HG02884 (cell line): ENCODE measurements at regions not wholly inside any gene's neighbourhood (a gene's known extent, or its start where the extent isn't known, plus 50 kb on each side); places are given as distances from the start of the nearest gene placed in this dataset.

Experiments
- ATAC-seq: cut with Tn5 transposase; IDR thresholded peaks from one replicate; pipeline ENCODE4 v1.9.1; 2021; ENCODE audit warnings: mild to moderate bottlenecking, moderate library complexity; ENCODE audit not compliant: unreplicated experiment

DNA sequence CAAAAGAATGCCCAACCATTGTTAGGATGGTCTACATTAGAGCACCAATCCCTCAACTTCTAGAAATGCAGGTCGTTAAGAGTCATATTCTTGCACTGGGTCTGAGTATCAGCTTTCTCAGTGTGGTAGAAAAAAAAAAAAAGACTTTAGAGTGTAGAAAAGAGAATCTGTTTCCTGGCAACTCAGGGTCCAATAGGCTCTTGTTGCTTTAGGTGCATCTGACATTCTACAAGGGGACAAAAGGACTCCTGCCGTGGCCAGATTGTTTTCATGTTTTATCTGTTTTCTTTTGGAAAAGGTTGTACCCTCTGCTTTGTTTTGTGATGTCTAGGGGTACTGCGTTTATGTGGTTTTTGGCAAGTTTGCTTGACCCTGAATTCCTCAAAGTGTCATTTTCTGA lies 105.4 kb upstream of the KCNK2 start:
- no peak for ATAC-seq

DNA sequence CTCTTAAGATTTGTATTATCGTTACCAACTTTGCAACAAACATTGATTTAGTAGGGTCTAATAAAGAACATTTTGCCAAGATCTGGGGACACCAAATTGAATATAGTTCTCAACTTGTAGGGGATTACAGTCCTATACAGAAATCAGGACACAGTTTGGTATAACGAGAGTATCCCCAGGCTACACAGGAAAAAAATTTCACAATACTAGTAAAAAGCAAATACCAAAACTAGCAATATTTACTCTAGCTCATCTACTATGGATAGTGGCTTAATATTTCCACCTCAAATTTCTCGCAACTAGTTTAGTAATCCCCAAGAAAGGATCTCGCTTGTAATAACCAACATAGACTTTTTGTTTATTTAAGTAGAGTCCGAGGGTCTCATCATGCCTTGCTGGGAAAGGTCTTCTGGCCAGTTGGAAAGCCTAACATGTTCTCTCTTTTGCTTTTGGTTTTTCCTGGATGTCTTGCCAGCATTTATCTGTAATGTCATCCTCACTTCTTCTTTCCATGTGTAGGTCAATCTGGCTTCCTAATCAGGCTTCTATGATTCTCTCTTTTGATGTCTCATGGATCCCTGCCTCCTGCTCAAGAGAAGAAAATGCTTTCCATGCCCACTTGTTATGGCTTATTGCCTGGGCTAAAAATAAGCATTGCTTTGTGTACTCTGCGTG lies 104.7 kb upstream of the KCNK2 start:
- no peak for ATAC-seq

DNA sequence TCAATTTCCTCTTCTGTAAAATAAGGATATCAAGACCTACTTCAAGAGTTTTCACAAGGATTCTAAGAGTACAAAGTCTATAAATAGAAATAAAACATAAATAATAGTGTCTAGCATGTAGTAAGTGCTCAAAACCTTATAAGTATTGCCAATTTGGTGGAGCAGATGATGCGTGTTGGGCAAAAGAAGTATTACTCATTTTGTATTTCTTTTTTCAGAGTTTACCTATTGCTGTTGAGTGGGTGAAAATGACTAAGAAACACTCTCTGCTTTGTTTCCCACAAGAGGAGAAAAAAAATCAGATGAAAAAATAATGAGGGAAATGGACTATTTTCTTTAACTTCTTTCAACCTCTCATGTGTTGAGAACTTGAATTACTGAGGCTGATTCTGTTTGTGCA lies 103.3 kb upstream of the KCNK2 start:
- ATAC-seq: no peak

DNA sequence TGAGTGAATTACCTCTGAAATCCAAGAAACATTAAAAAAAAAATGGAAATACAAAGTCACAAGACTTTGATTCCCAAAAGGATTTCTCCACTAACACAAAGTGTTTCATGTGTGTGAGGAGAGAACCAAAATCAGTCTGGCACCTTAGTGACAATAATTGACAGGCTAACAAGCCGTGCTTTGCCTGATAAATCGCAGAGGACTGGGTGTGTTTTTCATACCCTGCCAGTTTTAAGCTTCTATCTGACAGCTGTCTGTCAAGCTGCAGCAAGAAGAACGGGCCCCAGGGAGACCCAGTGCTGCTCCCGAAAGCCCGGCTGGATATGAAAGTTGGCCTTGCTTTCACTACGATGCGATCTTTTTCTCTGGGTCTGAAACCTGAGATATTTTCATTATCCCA lies 101.6 kb upstream of the KCNK2 start:
- ATAC-seq: no peak

DNA sequence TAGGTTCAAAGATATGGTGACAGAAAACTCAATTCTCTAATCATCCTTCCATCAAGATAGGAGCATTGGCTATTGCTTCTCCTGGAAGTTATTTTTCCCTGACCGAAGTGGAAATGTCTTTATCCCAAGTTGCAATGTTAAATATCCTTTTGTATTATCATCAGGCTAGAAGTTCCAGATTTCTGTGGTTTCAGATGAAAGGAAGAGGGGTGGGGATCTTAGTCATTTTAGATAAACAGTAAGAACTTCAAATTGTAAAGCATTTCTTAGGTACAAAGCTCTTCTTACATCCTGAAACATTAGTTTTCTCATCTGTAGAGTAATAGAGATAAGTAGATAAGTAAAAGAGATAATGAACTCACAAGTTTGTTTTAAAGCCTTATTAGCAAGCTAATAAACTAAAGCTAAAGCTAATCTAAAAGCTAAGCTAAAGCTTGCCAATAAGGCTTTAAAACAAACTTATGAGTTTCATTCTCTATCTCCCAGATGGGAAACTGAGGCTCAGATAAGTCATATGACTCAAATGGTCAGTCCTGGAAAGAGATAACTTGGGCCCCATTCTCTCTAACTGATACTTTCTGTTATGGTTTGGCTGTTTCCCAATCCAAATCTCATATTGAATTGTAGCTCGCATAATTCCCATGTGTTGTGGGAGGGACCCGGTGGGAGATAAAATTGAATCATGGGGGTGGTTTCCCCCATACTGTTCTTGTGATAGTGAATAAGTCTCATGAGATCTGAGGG lies 99.2 kb upstream of the KCNK2 start:
- ATAC-seq: no peak

DNA sequence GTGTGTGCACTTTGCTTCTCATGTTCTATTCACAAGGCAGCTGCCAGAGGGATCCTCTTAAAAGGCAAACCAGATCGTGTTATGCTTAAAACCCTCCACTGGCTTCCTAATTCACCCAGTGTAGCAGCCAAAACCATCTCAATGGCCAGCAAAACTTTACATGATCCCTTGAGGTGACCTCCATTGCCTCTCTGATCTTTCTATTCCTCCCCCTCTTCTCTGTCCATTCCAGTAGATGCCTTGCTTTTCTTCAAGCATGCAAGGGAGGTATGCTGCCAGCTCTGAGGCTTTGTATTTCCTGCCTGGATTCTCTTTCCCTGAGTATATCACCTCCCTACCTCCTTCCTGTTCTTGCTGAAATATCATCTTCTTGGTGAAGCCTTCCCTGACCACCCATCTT lies 93.2 kb upstream of the KCNK2 start:
- ATAC-seq: no peak

DNA sequence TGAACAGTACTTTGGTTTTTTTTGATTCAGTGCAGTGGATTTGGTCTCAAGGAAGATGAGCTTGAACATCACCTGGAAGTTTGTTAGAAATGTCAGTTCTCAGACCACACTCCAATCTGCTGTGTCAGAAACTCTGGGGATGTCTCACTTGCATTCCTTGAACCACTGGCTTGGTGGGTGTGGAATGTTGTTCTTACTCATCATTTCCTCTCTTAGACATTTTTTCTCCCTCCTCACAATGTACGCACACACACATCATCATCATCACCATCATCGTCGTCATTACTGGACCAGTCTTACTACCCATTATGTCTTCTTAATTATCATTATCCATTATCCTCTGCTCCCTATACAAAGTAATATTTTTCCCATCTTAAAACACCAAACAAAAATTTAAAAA lies 91.9 kb upstream of the KCNK2 start:
- no peak for ATAC-seq

DNA sequence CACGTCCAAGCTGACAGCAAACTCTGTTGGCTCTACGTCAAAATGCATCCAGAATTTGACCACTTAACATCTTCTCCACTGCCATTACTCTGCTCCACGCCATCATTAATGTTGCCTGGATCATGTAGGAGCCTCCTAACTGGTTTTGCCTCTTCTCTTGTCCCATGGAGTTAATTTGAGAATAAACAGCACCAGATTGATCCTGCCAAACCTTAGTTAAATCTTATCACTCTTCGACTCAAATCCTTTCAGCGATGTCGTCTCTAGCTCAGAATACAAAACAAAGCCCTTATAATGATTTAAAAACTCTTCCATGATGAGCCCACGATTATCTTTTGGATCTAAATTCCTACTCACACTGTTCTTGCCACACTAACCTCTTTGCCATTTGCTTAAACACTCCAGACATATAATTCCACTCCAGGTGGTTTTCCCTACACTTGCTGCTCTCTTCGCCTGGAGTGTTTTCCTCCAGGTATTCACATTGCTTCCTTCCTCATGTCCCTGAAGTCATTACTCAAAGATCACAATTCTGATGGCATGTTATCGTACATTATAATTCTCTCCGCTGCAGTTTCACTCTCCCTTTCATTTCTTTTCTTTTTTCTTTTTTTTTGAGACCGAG lies 90.7 kb upstream of the KCNK2 start:
- no peak for ATAC-seq

DNA sequence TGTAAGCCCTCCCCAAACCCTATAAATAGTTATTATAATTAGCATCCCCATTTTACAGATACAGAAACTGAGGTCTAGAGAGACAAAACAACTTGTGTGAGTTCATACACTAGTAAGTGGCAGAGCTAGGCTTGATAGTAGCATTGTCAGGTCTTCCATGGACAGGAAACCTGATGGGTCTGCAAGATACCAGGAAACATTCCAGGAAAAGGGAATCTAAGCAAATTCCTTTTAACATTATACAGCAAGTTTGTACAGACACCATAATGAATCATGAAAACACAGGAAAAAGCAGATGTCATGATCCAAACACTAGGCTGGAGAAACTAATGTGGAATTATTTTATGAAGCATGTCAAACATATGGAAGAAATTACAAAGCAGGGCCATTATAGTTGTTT lies 89.1 kb upstream of the KCNK2 start:
- ATAC-seq: no peak

DNA sequence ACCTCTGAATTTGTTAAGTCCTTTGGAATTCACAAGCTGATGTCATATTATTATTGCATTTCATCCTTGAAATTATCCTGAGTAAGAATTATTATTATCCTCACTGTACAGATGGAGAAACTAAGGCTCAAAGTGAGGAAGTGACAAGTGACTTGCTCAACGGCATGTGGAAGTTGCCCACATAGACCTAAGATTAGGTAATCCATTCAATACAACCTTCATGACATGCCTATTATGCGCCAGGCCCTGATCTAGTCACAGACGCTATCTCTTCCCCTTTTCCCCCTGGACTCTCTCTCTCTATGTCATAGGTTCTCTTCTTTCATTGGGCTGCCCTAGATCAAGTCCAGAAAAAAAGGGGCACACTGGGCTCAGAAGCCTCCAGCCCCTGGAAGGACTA lies 84.9 kb upstream of the KCNK2 start:
- no peak for ATAC-seq

DNA sequence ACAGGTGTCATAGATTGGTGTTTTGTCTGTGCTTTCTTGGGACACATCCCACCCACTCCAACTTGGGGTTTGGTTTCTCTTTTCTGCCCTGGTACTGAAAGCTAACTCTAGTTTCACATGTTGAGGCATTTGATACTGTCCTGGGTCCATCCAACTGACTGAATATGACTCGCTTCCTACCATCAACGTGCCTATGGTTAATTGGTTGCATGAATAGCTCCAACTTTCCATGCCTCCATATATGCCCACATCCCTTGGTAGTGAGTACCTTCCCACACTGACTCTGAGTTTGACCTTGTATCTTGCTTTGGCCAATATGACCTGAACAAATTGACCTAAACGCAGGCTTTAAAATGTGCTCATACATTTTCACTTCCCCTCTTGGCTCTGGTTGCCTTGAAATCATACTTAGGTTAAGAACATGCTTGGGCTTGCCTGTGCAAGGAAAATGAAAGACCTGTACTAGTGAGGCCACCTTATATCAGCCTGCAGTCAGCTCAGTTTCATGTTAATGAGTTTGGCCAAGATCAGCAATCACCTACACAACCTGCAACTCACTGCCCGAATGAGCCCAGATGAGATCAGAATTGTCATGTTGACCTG lies 81.0 kb upstream of the KCNK2 start:
- ATAC-seq: peak; percentile 80

DNA sequence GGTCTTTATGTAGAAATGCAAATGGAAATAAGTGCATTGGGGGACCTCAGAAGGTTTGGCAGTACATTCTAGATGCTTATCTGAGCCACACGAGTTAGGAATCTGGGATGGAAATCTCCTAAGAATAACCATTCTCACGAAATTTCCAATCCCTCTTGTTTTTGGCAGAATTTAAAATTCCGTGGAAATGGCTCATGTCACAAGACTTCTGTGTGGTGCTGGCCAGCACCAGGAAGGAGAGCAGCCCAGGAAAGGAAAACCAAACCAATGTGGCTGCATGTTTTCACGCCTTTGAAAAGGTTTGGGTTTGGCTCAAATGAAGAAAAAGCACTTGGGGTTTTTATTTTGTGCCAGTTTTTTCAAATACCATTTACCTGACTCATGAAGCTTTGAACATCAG lies 80.1 kb upstream of the KCNK2 start:
- no peak for ATAC-seq

DNA sequence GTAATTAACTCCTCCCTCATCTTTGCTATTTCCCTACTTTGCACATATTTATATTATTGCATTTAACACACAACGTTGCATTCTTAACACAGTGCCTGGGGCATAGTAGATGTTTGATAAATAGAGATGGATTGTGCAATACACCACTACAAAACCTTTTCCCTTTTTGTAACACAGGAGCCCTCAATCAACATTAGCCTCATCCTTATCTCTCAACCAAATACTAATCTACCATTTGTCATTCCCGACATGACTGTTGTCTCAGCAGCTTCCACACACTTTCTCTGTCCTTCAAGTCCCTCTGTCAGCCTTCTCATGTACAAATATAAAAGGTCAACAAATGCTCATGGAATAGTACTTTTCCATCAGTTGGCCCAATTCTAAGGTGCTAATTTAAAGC lies 78.9 kb upstream of the KCNK2 start:
- ATAC-seq: no peak

DNA sequence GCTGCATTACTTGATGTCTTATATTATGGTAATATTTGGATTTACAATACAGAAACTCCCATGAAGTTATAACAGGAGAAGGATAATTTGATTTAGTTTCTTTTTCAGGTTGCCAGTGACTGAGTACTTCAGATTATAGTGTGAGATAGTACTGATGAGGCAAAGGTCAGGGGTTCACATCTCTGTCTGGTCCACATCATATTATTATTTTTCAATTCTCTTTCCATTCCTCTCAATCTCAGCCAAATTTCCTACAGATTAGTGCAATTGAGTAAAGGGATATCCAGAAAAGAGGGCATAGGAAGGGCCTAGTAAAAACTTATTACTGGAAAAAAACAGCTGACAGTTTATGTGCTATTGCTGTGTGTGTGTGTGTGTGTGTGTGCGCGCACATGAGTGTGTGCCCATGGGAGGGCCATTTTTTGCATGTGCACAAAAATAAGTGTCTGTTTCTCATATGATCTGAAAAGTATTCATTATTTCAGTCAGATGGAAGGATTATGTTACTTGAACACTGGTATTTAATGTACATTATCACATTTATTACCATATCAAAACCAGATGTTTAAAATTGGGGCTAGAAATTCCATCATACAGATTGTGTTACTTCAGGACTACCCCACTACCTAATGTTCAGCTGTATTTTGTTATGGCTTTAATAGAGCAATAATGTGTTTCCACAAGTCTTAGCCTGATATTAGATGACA lies 78.3 kb upstream of the KCNK2 start:
- ATAC-seq: no peak

DNA sequence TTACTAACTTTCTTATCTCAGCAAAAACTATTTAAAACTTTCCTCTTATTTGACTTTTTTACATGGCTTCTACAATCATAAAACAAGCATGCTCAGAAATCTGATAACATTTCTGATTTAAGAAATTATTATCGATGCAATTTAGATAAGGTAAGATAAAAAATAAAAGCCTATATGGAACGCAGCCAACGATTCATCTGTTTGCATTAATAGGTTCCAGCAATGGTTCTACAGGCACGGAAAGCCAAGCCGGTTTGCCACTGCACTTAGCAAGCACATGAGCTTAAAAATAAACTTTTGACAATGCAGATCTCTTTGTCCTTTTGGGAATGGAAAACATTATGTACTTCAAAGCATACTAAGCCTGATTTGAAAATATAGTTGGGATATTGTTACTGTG lies 77.5 kb upstream of the KCNK2 start:
- ATAC-seq: no peak

DNA sequence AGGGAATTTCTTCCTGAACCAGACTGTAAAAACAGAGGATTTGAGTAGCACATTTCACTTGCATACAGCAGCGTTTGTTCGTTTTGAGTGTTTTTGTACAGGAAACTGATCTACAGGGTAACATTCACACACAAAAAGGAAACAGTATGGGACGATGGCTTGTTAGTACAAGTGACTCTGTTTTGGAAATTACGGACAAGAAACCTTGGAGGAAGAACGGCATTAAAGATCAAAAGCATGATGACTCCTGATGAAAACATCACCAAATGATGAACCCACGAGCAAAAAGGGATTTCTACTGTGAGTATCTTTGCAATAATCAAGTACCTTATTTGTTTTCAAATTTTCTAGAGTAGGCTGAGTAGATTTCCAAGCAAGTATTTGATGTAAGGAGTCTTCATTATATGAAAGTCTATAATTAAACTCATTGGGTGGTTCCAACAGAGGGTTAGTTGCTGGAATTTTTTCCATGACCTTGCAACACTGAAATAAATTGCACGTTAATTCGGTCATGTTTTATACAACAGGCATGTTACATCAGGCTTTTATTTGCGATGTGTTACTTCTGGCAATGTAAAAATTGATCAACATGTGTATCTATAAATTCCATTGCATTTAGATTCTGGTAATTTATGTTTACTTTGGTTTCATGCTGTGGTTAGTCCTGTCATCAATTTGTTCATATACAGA lies 76.7 kb upstream of the KCNK2 start:
- ATAC-seq: no peak

DNA sequence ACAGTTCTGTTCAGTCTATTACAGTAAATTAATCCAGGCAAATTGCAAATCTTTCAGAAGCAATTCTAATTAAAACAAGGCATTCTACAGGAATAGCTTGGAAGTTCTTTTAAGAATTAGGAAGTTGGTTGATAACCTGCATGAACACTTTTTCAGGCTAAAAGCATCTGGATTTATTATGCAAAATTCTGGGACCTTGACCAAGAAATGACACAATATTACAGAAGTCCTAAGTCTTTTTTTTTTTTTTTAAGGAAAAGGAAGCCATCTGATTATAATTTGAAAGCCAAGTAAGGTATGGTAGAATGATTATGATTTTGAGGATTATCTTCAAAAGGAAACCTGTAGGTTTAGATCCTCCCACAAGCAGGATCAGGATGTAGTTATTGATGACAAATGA lies 74.7 kb upstream of the KCNK2 start:
- ATAC-seq: no peak

DNA sequence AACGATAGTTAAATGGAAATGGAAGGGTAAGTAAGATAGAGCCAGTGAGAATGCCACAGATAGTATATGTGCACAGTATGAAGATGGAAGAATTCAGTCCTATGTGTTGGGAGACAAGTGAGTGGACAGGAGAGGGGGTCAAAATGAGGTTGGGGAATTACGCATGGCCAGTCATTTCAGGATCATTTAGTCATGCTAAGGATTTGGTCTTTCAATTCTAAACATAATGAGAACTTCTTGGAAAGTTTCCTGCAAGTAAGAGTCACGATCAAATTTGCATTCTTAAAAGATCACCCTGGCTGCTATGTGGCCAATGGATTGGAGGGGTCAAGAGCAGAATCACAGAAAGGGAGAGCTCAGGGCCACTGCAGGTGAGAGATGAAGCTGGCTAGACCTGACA lies 64.0 kb upstream of the KCNK2 start:
- peak; percentile 57 for ATAC-seq

DNA sequence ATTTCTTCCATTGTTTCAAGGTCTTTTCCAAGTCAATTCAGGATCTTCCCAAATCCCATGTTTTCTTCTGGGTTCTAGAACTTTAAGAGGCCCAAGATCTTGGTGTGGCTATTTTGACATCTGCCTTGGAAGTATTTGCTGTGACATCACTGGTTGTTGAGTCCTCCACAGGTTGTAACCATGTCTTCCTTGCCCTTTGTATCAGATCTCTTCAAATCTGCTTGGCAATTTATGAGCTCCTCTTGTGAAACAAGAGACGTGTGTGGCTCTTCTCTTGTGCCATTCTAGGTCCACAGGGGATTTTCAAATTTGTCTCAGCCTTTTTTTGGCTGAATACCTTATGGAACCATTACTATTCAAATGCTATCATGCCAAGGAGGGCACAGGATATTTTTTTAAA lies 60.3 kb upstream of the KCNK2 start:
- ATAC-seq: no peak

DNA sequence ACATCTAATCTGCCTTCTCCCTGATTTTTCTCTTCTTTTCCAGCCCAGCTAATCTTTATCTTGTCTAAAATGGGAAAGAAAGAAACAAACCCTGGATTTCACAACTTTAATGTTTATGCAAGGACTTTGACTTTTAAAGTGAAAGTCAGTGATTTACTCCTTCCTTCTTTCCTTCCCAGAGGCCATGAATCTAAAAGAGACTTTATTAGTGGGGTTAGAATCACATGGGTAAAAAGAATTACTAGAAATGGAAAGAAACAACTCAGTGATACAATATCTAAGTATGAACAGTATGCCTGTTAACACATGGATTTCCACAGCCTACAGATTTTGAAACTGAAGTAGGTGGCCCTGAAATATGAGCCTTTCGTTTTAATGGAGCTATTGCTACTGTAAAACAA lies 59.8 kb upstream of the KCNK2 start:
- ATAC-seq: no peak
